ENCODE measurements at regions not wholly inside any gene's neighbourhood (a gene's known extent, or its start where the extent isn't known, plus 50 kb on each side); places are given as distances from the start of the nearest gene placed in this dataset.

DNA sequence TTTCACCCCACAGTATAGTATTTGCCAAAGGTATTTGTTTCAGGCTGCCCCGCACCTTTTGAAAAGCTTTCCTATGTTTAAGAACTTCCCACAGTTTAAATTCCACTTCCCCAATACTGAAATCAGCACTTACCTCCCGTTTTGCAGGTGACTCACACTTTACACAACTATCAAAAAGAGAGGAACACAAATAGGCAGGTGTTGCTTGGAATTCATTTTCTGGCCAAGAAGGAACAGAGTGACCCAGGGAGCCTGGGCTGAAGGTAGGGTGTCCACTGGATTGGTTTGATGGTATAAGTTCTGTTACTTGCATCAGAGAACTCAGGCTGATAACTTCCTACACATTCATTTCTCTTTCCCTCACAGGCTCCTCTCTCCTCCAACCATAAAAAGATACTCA lies 60.1 kb upstream of the SLC30A5 start:
- Histone ChIP-seq H3F3A (ENCODE audit: insufficient read depth, low read length) (no peaks in the 10 kb centered on the region), H3K9me3 (ENCODE audit: low read length) (no peaks in the 10 kb centered on the region), H3K79me2 (ENCODE audit: insufficient read depth, low read length) (no peaks in the 10 kb centered on the region), H3K9ac (ENCODE audit: low read length) (no peak overlapping the region), H3K9me2 (ENCODE audit: low read depth, low read length) (no peaks in the 10 kb centered on the region), H4K20me1 (ENCODE audit: insufficient read depth, low read length) (no peaks in the 10 kb centered on the region), H3K4me1 (ENCODE audit: insufficient read depth, low read length, severe bottlenecking) (no peaks in the 10 kb centered on the region), H3K27ac (ENCODE audit: low read depth, low read length, poor library complexity, severe bottlenecking) (no peak overlapping the region), H3K4me2 (ENCODE audit: low read length) (no peak overlapping the region), H3K36me3 (ENCODE audit: insufficient read depth, low read length) (no peaks in the 10 kb centered on the region), H3K4me3 (ENCODE audit: low read depth, low read length, poor library complexity, severe bottlenecking) (no peak overlapping the region), H3K27me3 (ENCODE audit: insufficient read depth, low read length) (no peaks in the 10 kb centered on the region), H2AFZ (ENCODE audit: low read length) (no peak overlapping the region)
- no peak for TF ChIP-seq CTCF (IDR thresholded peaks at IDR 0.05; ENCODE audit: low read length)
- TF ChIP-seq EZH2 (IDR thresholded peaks at IDR 0.05; ENCODE audit: borderline replicate concordance, low read length) = no peak

- Histone ChIP-seq H3K4me2 (ENCODE audit: low read length) (no peak overlapping the region), H4K20me1 (ENCODE audit: insufficient read depth, low read length) (no peaks in the 10 kb centered on the region), H3K9me2 (ENCODE audit: low read depth, low read length) (no peaks in the 10 kb centered on the region), H2AFZ (ENCODE audit: low read length) (no peak overlapping the region), H3K4me3 (ENCODE audit: low read depth, low read length, poor library complexity, severe bottlenecking) (no peak overlapping the region), H3K9ac (ENCODE audit: low read length) (no peak overlapping the region), H3K9me3 (ENCODE audit: low read length) (no peaks in the 10 kb centered on the region), H3K4me1 (ENCODE audit: insufficient read depth, low read length, severe bottlenecking) (no peaks in the 10 kb centered on the region), H3K79me2 (ENCODE audit: insufficient read depth, low read length) (no peaks in the 10 kb centered on the region), H3K36me3 (ENCODE audit: insufficient read depth, low read length) (no peaks in the 10 kb centered on the region), H3K27me3 (ENCODE audit: insufficient read depth, low read length) (no peaks in the 10 kb centered on the region), H3K27ac (ENCODE audit: low read depth, low read length, poor library complexity, severe bottlenecking) (no peak overlapping the region), H3F3A (ENCODE audit: insufficient read depth, low read length) (no peaks in the 10 kb centered on the region)
- TF ChIP-seq EZH2 (IDR thresholded peaks at IDR 0.05; ENCODE audit: borderline replicate concordance, low read length) (no peak), CTCF (IDR thresholded peaks at IDR 0.05; ENCODE audit: low read length) (no peak)
Measured at GRCh38 chr5:69034898-69035297, 58.9 kb upstream of the SLC30A5 start.

GRCh38 chr5:69035665-69036064 lies 58.1 kb upstream of the SLC30A5 start:
- Histone ChIP-seq H2AFZ (ENCODE audit: low read length) (no peak overlapping the region), H3K9ac (ENCODE audit: low read length) (no peak overlapping the region), H3K9me2 (ENCODE audit: low read depth, low read length) (no peaks in the 10 kb centered on the region), H3K4me2 (ENCODE audit: low read length) (no peak overlapping the region), H3K27me3 (ENCODE audit: insufficient read depth, low read length) (no peaks in the 10 kb centered on the region), H3F3A (ENCODE audit: insufficient read depth, low read length) (no peaks in the 10 kb centered on the region), H3K27ac (ENCODE audit: low read depth, low read length, poor library complexity, severe bottlenecking) (no peak overlapping the region), H4K20me1 (ENCODE audit: insufficient read depth, low read length) (no peaks in the 10 kb centered on the region), H3K36me3 (ENCODE audit: insufficient read depth, low read length) (no peaks in the 10 kb centered on the region), H3K79me2 (ENCODE audit: insufficient read depth, low read length) (no peaks in the 10 kb centered on the region), H3K4me3 (ENCODE audit: low read depth, low read length, poor library complexity, severe bottlenecking) (no peak overlapping the region), H3K4me1 (ENCODE audit: insufficient read depth, low read length, severe bottlenecking) (no peaks in the 10 kb centered on the region), H3K9me3 (ENCODE audit: low read length) (no peaks in the 10 kb centered on the region)
- TF ChIP-seq EZH2 (IDR thresholded peaks at IDR 0.05; ENCODE audit: borderline replicate concordance, low read length) (no peak), CTCF (IDR thresholded peaks at IDR 0.05; ENCODE audit: low read length) (no peak)
